Caco-2 (cell line): ENCODE measurements at regions not wholly inside any gene's neighbourhood (a gene's known extent, or its start where the extent isn't known, plus 50 kb on each side); places are given as distances from the start of the nearest gene placed in this dataset.

Experiments
- BruUV-seq: library from RNA; stranded (reverse); fragments of 400-500 nt; replicated peaks from 2 replicates; lab custom pipeline; 2021; lab: Mats Ljungman, UMichigan
- CTCF ChIA-PET: fragments of 300-600 bp; sonication (Branson Sonifier 250); formaldehyde crosslinking; loops from one replicate; lab custom pipeline; 2022; ENCODE audit warnings: antibody characterized with exemption; lab: Charles Lee
- POLR2A ChIA-PET: fragments of 300-600 bp; sonication (Branson Sonifier 250); formaldehyde crosslinking; loops from one replicate; lab custom pipeline; 2022; ENCODE audit warnings: antibody characterized with exemption; lab: Charles Lee
- DNase-seq, 2 experiments: peaks; one replicate each; pipeline versions ENCODE4 v3.0.0 to v3.0.0-alpha.2; 2020 to 2022
- H3K27me3 ChIP-seq: replicated peaks from 2 replicates; pipeline ENCODE4 v1.6.0; 2011; ENCODE audit warnings: low read length; ENCODE audit not compliant: control insufficient read depth, insufficient read depth
- H3K36me3 ChIP-seq: 2 replicates; pipeline ENCODE4 v1.5.1; 2011; ENCODE audit warnings: low read length; ENCODE audit not compliant: control insufficient read depth, insufficient read depth
- H3K4me1 ChIP-seq: fragments of 250-450 bp; sonication (Bioruptor Pico); 2 replicates; pipeline ENCODE4 v1.5.1; 2020; ENCODE audit warnings: mild to moderate bottlenecking
- H3K4me3 ChIP-seq: 2 replicates; pipeline ENCODE4 v1.5.1; 2011; ENCODE audit warnings: low read depth, mild to moderate bottlenecking, control low read depth, low read length
- H3K9me3 ChIP-seq: fragments of 250-450 bp; sonication (Bioruptor Pico); 2 replicates; pipeline ENCODE4 v1.5.1; 2020; ENCODE audit warnings: mild to moderate bottlenecking, moderate library complexity
- H3K27ac Mint-ChIP-seq: one replicate; pipeline ENCODE4 v1.8.0; 2022; ENCODE audit warnings: mixed read lengths; ENCODE audit not compliant: unreplicated experiment
- H3K27me3 Mint-ChIP-seq: one replicate; pipeline ENCODE4 v1.8.0; 2022; ENCODE audit warnings: mixed read lengths; ENCODE audit not compliant: insufficient read depth, unreplicated experiment
- H3K36me3 Mint-ChIP-seq: one replicate; pipeline ENCODE4 v1.8.0; 2022; ENCODE audit warnings: mild to moderate bottlenecking, mixed read lengths; ENCODE audit not compliant: insufficient read depth, unreplicated experiment
- H3K4me1 Mint-ChIP-seq: one replicate; pipeline ENCODE4 v1.8.0; 2022; ENCODE audit warnings: low read depth, mixed read lengths; ENCODE audit not compliant: unreplicated experiment
- H3K4me3 Mint-ChIP-seq: one replicate; pipeline ENCODE4 v1.8.0; 2022; ENCODE audit warnings: mild to moderate bottlenecking, moderate library complexity, mixed read lengths; ENCODE audit not compliant: unreplicated experiment
- H3K9me3 Mint-ChIP-seq: one replicate; pipeline ENCODE4 v1.8.0; 2022; ENCODE audit warnings: mixed read lengths; ENCODE audit not compliant: unreplicated experiment
- intact Hi-C: fragments of 100-400 bp; cut with micrococcal nuclease; formaldehyde crosslinking; loops from one replicate; pipeline ENCODE4 v1.10.0; 2022; ENCODE audit not compliant: unreplicated experiment
- TF ChIP-seq, protein P1 (sequence below), 2 experiments: fragments of 200-600 bp in 1 of 2; IDR thresholded peaks; 1 replicate in 1 of 2; 2 replicates in 1 of 2; pipeline versions ENCODE4 v1.5.1 to v1.8.0; 2011 to 2022; ENCODE audit warnings: antibody characterized with exemption in 1 of 2, control low read depth in 1 of 2, inconsistent platforms in 1 of 2, low read depth in 1 of 2, low read length in 1 of 2, mild to moderate bottlenecking in 1 of 2, moderate library complexity in 1 of 2; ENCODE audit not compliant: insufficient read depth in 1 of 2, severe bottlenecking in 1 of 2, unreplicated experiment in 1 of 2

DNA sequence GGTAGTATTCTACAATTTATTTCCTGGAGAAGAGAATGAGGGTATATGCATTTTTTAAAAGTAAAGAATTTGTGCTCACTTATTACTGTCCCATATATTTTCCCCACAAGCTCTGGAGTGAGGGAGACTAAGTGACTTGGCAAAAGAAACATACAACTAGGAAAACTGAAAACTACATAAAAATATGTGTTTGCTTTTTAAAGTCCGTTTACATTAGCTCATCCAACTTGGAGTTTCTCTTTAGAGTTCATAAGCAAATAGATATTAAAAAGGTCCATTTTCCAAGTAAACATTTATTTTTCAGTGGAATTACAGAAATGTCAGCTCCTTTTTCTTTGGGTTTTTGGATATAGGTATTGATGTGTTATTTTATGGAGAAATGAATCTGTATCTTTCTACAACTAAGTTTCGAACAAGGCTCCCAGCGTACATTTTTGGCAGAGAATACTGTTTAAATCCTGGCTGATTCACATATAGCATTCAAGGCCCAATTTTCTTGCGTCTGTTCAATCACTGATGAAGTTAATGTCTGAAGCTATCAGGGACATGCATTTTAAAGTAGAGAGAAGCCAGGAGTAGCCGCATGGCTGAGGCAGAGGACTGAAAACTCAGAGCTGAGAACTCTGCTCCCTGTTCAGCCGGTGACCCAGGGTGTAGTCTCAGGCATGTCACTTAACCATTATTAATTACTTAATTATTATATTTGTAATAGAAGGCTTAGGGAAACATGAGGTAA lies 729.4 kb downstream of the EFNB2 start:
- Mint-ChIP-seq H3K9me3 (no peaks in the 10 kb centered on the region), H3K4me3 (no peak overlapping the region), H3K27ac (no peak overlapping the region), H3K36me3 (no peaks in the 10 kb centered on the region), H3K27me3 (no peaks in the 10 kb centered on the region), H3K4me1 (no peaks in the 10 kb centered on the region)
- TF ChIP-seq, protein P1, sequence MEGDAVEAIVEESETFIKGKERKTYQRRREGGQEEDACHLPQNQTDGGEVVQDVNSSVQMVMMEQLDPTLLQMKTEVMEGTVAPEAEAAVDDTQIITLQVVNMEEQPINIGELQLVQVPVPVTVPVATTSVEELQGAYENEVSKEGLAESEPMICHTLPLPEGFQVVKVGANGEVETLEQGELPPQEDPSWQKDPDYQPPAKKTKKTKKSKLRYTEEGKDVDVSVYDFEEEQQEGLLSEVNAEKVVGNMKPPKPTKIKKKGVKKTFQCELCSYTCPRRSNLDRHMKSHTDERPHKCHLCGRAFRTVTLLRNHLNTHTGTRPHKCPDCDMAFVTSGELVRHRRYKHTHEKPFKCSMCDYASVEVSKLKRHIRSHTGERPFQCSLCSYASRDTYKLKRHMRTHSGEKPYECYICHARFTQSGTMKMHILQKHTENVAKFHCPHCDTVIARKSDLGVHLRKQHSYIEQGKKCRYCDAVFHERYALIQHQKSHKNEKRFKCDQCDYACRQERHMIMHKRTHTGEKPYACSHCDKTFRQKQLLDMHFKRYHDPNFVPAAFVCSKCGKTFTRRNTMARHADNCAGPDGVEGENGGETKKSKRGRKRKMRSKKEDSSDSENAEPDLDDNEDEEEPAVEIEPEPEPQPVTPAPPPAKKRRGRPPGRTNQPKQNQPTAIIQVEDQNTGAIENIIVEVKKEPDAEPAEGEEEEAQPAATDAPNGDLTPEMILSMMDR (IDR thresholded peaks at IDR 0.05; ENCODE audit: insufficient read depth in 1 of 2, low read depth in 1 of 2, low read length in 1 of 2, severe bottlenecking in 1 of 2, unreplicated experiment in 1 of 2) = no peak
- H3K4me3 ChIP-seq = no peak overlapping the region
- DNase-seq = no peak
- H3K4me1 ChIP-seq = no peaks in the 10 kb centered on the region
- no peaks in the 10 kb centered on the region for H3K27me3 ChIP-seq
- H3K36me3 ChIP-seq = no peaks in the 10 kb centered on the region
- no TSS peak for BruUV-seq
- POLR2A ChIA-PET = no interaction called here
- intact Hi-C loops = no loop called here
- no peaks in the 10 kb centered on the region for H3K9me3 ChIP-seq
- CTCF ChIA-PET = no interaction called here

DNA sequence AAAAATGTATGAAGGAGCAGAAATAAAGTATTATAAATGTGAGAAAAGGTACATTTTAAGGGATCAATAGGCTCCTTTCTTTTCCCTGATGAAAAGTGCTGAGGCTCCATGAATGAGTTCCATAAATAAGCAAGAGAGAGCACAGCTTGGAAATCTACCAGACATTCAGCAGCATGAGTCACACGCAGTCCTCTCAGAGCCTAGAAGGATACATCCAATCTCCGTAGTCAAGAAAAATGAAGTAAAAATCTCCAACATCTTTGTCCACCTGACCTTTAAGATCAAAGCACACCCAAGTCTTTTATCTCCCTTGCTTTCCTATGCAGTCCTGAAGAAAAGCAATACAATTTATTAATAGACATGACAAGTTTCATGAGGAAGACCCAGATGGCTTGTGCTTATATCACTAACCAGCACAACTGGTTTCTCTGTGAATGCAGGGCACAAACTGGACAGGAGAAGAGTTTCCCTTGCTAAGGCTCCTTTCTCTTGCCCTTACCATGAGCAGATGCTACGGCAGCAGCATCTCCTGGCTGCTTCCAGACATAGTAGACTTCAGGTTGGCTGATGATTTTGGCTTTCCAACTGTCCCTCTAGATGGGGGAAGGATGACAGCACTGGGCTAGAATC lies 730.8 kb downstream of the EFNB2 start:
- ChIA-PET CTCF (no interaction called here), POLR2A (no interaction called here)
- Mint-ChIP-seq H3K36me3 (no peaks in the 10 kb centered on the region), H3K27ac (no peak overlapping the region), H3K4me3 (no peak overlapping the region), H3K9me3 (no peaks in the 10 kb centered on the region), H3K4me1 (no peaks in the 10 kb centered on the region), H3K27me3 (no peaks in the 10 kb centered on the region)
- Histone ChIP-seq H3K27me3 (no peaks in the 10 kb centered on the region), H3K4me3 (no peak overlapping the region), H3K9me3 (no peaks in the 10 kb centered on the region), H3K36me3 (no peaks in the 10 kb centered on the region), H3K4me1 (no peaks in the 10 kb centered on the region)
- TF ChIP-seq, protein P1 (IDR thresholded peaks at IDR 0.05; ENCODE audit: insufficient read depth in 1 of 2, low read depth in 1 of 2, low read length in 1 of 2, severe bottlenecking in 1 of 2, unreplicated experiment in 1 of 2) = no peak
- no peak for DNase-seq
- intact Hi-C loops = no loop called here
- BruUV-seq = no TSS peak

DNA sequence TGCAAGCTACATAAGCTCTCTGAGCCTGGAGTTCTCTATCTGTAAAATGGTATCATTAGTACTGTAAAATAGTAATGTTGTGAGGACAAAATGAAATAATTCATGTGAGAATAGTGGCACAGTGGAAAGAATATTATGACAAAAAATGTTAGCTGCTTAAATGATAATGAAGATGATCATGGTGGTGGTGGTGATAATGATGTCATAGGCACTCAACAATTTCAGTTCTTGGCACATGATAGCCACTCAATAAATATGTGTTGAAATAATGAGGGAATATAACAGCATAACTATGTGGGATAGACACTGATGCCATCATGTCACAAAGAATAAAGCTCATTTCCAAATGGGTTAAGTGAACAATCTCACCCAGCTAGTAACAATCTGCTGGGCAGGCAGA lies 736.3 kb downstream of the EFNB2 start:
- Mint-ChIP-seq H3K4me1 (no peaks in the 10 kb centered on the region), H3K27ac (no peak overlapping the region), H3K27me3 (no peaks in the 10 kb centered on the region), H3K36me3 (no peaks in the 10 kb centered on the region), H3K9me3 (no peaks in the 10 kb centered on the region), H3K4me3 (no peak overlapping the region)
- no peak for DNase-seq
- Histone ChIP-seq H3K9me3 (no peaks in the 10 kb centered on the region), H3K4me3 (no peak overlapping the region), H3K4me1 (no peaks in the 10 kb centered on the region), H3K36me3 (no peaks in the 10 kb centered on the region), H3K27me3 (no peaks in the 10 kb centered on the region)
- ChIA-PET CTCF (no interaction called here), POLR2A (no interaction called here)
- TF ChIP-seq, protein P1 (IDR thresholded peaks at IDR 0.05; ENCODE audit: insufficient read depth in 1 of 2, low read depth in 1 of 2, low read length in 1 of 2, severe bottlenecking in 1 of 2, unreplicated experiment in 1 of 2) = no peak
- BruUV-seq = no TSS peak
- intact Hi-C loops = no loop called here
